AG10803 (cell line): ENCODE measurements at regions not wholly inside any gene's neighbourhood (a gene's known extent, or its start where the extent isn't known, plus 50 kb on each side); places are given as distances from the start of the nearest gene placed in this dataset.
A peak's percentile ranks its signal among the peaks of the same experiment; 100 is the strongest.

Experiments
- DNase-seq: peaks from one replicate; pipeline ENCODE4 v3.0.0; 2010; ENCODE audit warnings: low read depth
- H3K4me3 ChIP-seq: 2 replicates; pipeline ENCODE4 v1.5.1; 2011; ENCODE audit warnings: mild to moderate bottlenecking, low read length, control low read depth
- CTCF ChIP-seq: conservative IDR thresholded peaks from 2 replicates; pipeline ENCODE4 v1.5.1; 2011; ENCODE audit warnings: mild to moderate bottlenecking, low read length, control low read depth, inconsistent platforms

GRCh38 chr12:92370828-92371227 lies 225.2 kb upstream of the BTG1 start:
- no peak overlapping the region for H3K4me3 ChIP-seq
- no peak for TF ChIP-seq CTCF
- no peak for DNase-seq

- no peak overlapping the region for H3K4me3 ChIP-seq
- no peak for TF ChIP-seq CTCF
These were observed 224.0 kb upstream of the BTG1 start for GRCh38 chr12:92369636-92370035.

GRCh38 chr12:92369056-92369455 lies 223.4 kb upstream of the BTG1 start:
- no peak for DNase-seq
- H3K4me3 ChIP-seq: no peak overlapping the region
- TF ChIP-seq CTCF: no peak

More at GRCh38 chr12:92369636-92370035, 224.0 kb upstream of the BTG1 start:
- peak; percentile 84 for DNase-seq

GRCh38 chr12:92365836-92366235 lies 220.2 kb upstream of the BTG1 start:
- no peak overlapping the region for H3K4me3 ChIP-seq
- TF ChIP-seq CTCF: no peak
- DNase-seq: no peak

- H3K4me3 ChIP-seq: no peak overlapping the region
- TF ChIP-seq CTCF: no peak
- no peak for DNase-seq
These were observed 219.7 kb upstream of the BTG1 start for GRCh38 chr12:92365333-92365732.

- no peak for TF ChIP-seq CTCF
- peak overlapping the region; percentile 37 for H3K4me3 ChIP-seq
- DNase-seq: peak; percentile 53
These were observed 217.9 kb upstream of the BTG1 start for GRCh38 chr12:92363295-92364146.

GRCh38 chr12:92362785-92363184 lies 217.1 kb upstream of the BTG1 start:
- no peak for DNase-seq
- no peak for TF ChIP-seq CTCF
- H3K4me3 ChIP-seq: no peak overlapping the region
